Esophagus muscularis mucosa (tissue), 3 donors: ENCODE measurements at regions not wholly inside any gene's neighbourhood (a gene's known extent, or its start where the extent isn't known, plus 50 kb on each side); places are given as distances from the start of the nearest gene placed in this dataset.

Experiments
- POLR2A ChIP-seq: fragments of 450-650 bp; IDR thresholded peaks from one replicate; pipeline ENCODE4 v1.6.1; 2017; ENCODE audit warnings: antibody characterized with exemption, moderate library complexity, mild to moderate bottlenecking, low read depth
- POLR2AphosphoS5 ChIP-seq, 2 donors: sonication (generic); formaldehyde crosslinking; IDR thresholded peaks; one replicate each; pipeline ENCODE4 v1.6.1; 2017; ENCODE audit warnings: antibody characterized with exemption in 2 of 2
- TF ChIP-seq, protein P1 (sequence below), 3 experiments: fragments of 200-600 bp in 2 of 3; fragments of 450-650 bp in 1 of 3; sonication (generic) in 2 of 3; IDR thresholded peaks; one replicate each; pipeline ENCODE4 v1.5.1; 2017 to 2019; ENCODE audit warnings: antibody characterized with exemption in 3 of 3, mild to moderate bottlenecking in 2 of 3, moderate library complexity in 1 of 3

DNA sequence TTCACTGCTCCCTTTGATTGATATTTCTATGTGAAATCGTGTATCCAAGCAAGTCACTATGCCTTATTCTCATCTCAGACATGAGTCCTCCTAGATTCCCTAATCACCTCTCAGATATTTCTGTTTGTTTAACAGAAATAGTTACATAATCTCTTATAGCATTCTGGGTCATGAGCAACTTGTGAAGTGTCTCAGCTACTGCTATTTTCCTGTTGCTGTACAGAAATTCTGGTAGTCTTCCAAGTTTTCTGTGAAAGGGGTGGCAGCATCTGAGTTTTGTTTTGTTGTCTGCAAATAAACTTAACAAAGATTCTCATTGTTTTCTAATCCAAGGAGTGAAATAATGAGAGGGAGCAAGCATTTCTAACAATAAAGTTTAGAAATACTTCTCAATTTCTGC lies 256.9 kb upstream of the ST8SIA4 start:
- TF ChIP-seq, protein P1, sequence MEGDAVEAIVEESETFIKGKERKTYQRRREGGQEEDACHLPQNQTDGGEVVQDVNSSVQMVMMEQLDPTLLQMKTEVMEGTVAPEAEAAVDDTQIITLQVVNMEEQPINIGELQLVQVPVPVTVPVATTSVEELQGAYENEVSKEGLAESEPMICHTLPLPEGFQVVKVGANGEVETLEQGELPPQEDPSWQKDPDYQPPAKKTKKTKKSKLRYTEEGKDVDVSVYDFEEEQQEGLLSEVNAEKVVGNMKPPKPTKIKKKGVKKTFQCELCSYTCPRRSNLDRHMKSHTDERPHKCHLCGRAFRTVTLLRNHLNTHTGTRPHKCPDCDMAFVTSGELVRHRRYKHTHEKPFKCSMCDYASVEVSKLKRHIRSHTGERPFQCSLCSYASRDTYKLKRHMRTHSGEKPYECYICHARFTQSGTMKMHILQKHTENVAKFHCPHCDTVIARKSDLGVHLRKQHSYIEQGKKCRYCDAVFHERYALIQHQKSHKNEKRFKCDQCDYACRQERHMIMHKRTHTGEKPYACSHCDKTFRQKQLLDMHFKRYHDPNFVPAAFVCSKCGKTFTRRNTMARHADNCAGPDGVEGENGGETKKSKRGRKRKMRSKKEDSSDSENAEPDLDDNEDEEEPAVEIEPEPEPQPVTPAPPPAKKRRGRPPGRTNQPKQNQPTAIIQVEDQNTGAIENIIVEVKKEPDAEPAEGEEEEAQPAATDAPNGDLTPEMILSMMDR (IDR thresholded peaks at IDR 0.05) = no peak
- TF ChIP-seq POLR2AphosphoS5 (IDR thresholded peaks at IDR 0.05) (no peak), POLR2A (no peak)
